ENCODE measurements at regions not wholly inside any gene's neighbourhood (a gene's known extent, or its start where the extent isn't known, plus 50 kb on each side); places are given as distances from the start of the nearest gene placed in this dataset.
"Not testable (repeated sequence)": the region's sequence is repeated elsewhere in the genome, so short reads cannot be mapped to it uniquely, and the experiment has no call there.

DNA sequence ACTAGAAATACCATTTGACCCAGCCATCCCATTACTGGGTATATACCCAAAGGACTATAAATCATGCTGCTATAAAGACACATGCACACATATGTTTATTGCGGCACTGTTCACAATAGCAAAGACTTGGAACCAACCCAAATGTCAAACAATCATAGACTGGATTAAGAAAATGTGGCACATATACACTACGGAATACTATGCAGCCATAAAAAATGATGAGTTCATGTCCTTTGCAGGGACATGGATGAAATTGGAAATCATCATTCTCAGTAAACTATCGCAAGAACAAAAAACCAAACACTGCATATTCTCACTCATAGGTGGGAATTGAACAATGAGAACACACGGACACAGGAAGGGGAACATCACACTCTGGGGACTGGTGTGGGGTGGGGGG is 220.4 kb downstream of the ZNF608 start:
- TF ChIP-seq, protein P1, sequence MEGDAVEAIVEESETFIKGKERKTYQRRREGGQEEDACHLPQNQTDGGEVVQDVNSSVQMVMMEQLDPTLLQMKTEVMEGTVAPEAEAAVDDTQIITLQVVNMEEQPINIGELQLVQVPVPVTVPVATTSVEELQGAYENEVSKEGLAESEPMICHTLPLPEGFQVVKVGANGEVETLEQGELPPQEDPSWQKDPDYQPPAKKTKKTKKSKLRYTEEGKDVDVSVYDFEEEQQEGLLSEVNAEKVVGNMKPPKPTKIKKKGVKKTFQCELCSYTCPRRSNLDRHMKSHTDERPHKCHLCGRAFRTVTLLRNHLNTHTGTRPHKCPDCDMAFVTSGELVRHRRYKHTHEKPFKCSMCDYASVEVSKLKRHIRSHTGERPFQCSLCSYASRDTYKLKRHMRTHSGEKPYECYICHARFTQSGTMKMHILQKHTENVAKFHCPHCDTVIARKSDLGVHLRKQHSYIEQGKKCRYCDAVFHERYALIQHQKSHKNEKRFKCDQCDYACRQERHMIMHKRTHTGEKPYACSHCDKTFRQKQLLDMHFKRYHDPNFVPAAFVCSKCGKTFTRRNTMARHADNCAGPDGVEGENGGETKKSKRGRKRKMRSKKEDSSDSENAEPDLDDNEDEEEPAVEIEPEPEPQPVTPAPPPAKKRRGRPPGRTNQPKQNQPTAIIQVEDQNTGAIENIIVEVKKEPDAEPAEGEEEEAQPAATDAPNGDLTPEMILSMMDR (IDR thresholded peaks at IDR 0.05): not testable (repeated sequence)
- TF ChIP-seq POLR2A (IDR thresholded peaks at IDR 0.05): not testable (repeated sequence)
